GM12891 (cell line): ENCODE measurements at regions not wholly inside any gene's neighbourhood (a gene's known extent, or its start where the extent isn't known, plus 50 kb on each side); places are given as distances from the start of the nearest gene placed in this dataset.

Experiments
- POLR2A ChIP-seq: IDR thresholded peaks from 2 replicates; pipeline ENCODE4 v1.6.1; 2011; ENCODE audit warnings: low read depth, low read length, control low read depth
- POLR2AphosphoS5 ChIP-seq: IDR thresholded peaks from 2 replicates; pipeline ENCODE4 v1.6.1; 2011; ENCODE audit warnings: low read depth, low read length, control low read depth
- SPI1 ChIP-seq: IDR thresholded peaks from 2 replicates; pipeline ENCODE4 v1.6.1; 2011; ENCODE audit warnings: low read depth, low read length, control low read depth

DNA sequence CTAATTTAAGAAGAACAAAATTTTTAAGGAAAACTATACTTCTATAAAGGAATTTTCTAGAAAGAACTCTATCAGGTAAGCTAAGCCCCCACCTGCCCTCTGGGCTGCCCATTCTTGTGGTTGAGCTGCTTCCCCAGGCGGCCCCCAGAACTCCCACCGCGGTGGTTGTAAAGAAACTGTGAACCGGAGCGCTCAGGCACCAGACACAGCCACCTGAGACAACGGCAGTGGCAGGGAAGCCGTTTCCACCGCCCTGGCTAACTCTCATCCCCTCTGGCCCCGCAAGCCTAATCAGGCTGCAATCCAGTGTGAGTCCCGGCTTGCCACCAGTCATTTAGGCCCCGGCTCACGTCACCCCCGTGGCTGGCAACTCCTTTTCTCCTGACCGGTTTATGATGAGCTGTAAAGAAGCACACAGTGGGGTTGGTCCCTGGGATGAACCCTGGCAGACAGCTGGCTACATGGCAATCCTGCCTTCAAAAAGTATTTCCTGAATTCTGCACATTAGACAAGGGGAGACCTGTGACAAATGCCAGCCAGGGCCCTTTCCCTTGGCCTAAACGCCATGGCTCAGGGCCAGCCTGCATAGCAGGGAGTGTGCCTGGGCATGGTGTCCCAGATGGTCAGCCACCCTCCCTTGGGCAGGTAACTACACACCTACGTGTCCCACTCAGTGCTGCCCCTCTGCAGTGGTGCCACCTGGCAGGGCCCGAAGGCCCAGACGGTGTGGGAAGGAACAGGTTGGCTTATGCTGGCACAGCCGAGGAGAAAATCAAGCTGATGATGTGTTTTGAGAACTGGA is 63.8 kb upstream of the GPR31 start:
- TF ChIP-seq POLR2A (no peak), POLR2AphosphoS5 (no peak), SPI1 (no peak)
